ENCODE measurements at regions not wholly inside any gene's neighbourhood (a gene's known extent, or its start where the extent isn't known, plus 50 kb on each side); places are given as distances from the start of the nearest gene placed in this dataset.

DNA sequence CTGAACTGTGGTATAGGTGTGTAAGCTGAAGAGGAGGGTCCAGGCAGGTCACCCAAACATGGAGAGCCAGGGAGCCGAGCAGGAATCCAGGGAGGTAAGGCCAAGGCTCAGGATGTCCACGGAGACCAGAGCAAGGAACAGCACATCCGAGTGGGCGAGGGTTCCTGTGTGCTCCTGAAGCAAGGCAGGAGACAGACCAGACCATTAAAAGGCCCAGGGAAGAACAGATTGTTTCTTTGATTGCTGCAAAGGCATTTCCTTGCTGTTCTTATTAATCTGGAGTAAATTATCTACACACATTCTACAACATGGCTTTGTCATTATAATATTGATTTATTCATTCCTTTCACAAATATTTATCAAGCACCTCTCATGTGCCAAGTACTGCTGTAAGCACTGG lies 50.1 kb upstream of the SPTBN1 start:
- H2BK5ac ChIP-seq (ENCODE audit: low read length) = no peak overlapping the region
- no peak overlapping the region for H2BK120ac ChIP-seq (ENCODE audit: low read depth, low read length)
- no peaks in the 10 kb centered on the region for H3K79me1 ChIP-seq (ENCODE audit: low read depth, low read length)
- no peak overlapping the region for H3K4ac ChIP-seq (ENCODE audit: low read length)
- no peak overlapping the region for H3K4me2 ChIP-seq (ENCODE audit: insufficient read depth, low read length, poor library complexity, severe bottlenecking)
- no peaks in the 10 kb centered on the region for H3K36me3 ChIP-seq (replicated peaks in 1 of 2; ENCODE audit: control insufficient read depth in 2 of 2, insufficient read depth in 2 of 2, low read length in 2 of 2)
- WGBS, 2 donors (ENCODE audit: extremely low coverage in 2 of 2, insufficient read length in 2 of 2, insufficient replicate concordance in 1 of 2) = no CpG with 5 or more reads among the region's 4 CpGs
- H2AFZ ChIP-seq (ENCODE audit: low read length) = no peak overlapping the region
- no peak overlapping the region for H2BK15ac ChIP-seq (ENCODE audit: low read length)
- no peak overlapping the region for H2AK5ac ChIP-seq (ENCODE audit: low read depth, low read length)
- no peak for DNase-seq (ENCODE audit: low spot score)
- H3K9ac ChIP-seq (ENCODE audit: low read depth, low read length, poor library complexity) = no peak overlapping the region
- no peak overlapping the region for H3K27ac ChIP-seq (replicated peaks; ENCODE audit: low read length)
- no peaks in the 10 kb centered on the region for H3K27me3 ChIP-seq (ENCODE audit: control insufficient read depth in 3 of 3, insufficient read depth in 3 of 3, low read depth in 1 of 3, low read length in 3 of 3)
- no peak overlapping the region for H4K91ac ChIP-seq (ENCODE audit: low read depth, low read length, poor library complexity)
- peaks cover 0 to 16% of the 10 kb centered on the region in 2 donors for H3K4me1 ChIP-seq (ENCODE audit: control insufficient read depth in 2 of 2, insufficient read depth in 1 of 2, low read depth in 1 of 2, low read length in 2 of 2)
- no peak overlapping the region for H2BK12ac ChIP-seq (ENCODE audit: low read length)
- no peak overlapping the region for H3K18ac ChIP-seq (ENCODE audit: low read length)
- H3K23ac ChIP-seq (ENCODE audit: low read depth, low read length, poor library complexity) = no peak overlapping the region
- H3K9me3 ChIP-seq (replicated peaks in 1 of 2; ENCODE audit: control insufficient read depth in 2 of 2, insufficient read depth in 1 of 2, low read depth in 1 of 2, low read length in 2 of 2) = no peaks in the 10 kb centered on the region
- H4K8ac ChIP-seq (ENCODE audit: low read depth, low read length) = no peak overlapping the region
- no peak overlapping the region for H3K4me3 ChIP-seq (ENCODE audit: low read length in 2 of 2)
- no peak overlapping the region for H3K14ac ChIP-seq (ENCODE audit: low read length)

All from neuronal stem cell (in vitro differentiated cells).